Mesothelial cell of epicardium (in vitro differentiated cells): ENCODE measurements at regions not wholly inside any gene's neighbourhood (a gene's known extent, or its start where the extent isn't known, plus 50 kb on each side); places are given as distances from the start of the nearest gene placed in this dataset.

Experiments
- DNase-seq, 2 experiments: peaks; one replicate each; pipeline ENCODE4 v3.0.0; 2021; ENCODE audit warnings: low spot score in 2 of 2; ENCODE audit not compliant: unreplicated experiment in 2 of 2
- H3K27ac Mint-ChIP-seq: 2 replicates; pipeline ENCODE4 v1.8.0; 2021; ENCODE audit warnings: mixed read lengths
- H3K27me3 Mint-ChIP-seq: 2 replicates; pipeline ENCODE4 v1.8.0; 2021; ENCODE audit warnings: low read depth, mixed read lengths
- H3K36me3 Mint-ChIP-seq: 2 replicates; pipeline ENCODE4 v1.8.0; 2021; ENCODE audit warnings: mixed read lengths
- H3K4me1 Mint-ChIP-seq: 2 replicates; pipeline ENCODE4 v1.8.0; 2021; ENCODE audit warnings: mixed read lengths
- H3K4me3 Mint-ChIP-seq: 2 replicates; pipeline ENCODE4 v1.8.0; 2021; ENCODE audit warnings: mild to moderate bottlenecking, moderate library complexity, mixed read lengths
- H3K9me3 Mint-ChIP-seq: 2 replicates; pipeline ENCODE4 v1.8.0; 2021; ENCODE audit warnings: mixed read lengths
- TF ChIP-seq, protein P1 (sequence below): fragments of 200-600 bp; sonication (generic); IDR thresholded peaks from one replicate; pipeline ENCODE4 v1.5.0; 2021; ENCODE audit warnings: antibody characterized with exemption; ENCODE audit not compliant: unreplicated experiment

- DNase-seq = no peak
- Mint-ChIP-seq H3K9me3 (no peaks in the 10 kb centered on the region), H3K4me1 (no peaks in the 10 kb centered on the region), H3K27ac (no peak overlapping the region), H3K4me3 (no peak overlapping the region), H3K27me3 (no peaks in the 10 kb centered on the region), H3K36me3 (no peaks in the 10 kb centered on the region)
- TF ChIP-seq, protein P1, sequence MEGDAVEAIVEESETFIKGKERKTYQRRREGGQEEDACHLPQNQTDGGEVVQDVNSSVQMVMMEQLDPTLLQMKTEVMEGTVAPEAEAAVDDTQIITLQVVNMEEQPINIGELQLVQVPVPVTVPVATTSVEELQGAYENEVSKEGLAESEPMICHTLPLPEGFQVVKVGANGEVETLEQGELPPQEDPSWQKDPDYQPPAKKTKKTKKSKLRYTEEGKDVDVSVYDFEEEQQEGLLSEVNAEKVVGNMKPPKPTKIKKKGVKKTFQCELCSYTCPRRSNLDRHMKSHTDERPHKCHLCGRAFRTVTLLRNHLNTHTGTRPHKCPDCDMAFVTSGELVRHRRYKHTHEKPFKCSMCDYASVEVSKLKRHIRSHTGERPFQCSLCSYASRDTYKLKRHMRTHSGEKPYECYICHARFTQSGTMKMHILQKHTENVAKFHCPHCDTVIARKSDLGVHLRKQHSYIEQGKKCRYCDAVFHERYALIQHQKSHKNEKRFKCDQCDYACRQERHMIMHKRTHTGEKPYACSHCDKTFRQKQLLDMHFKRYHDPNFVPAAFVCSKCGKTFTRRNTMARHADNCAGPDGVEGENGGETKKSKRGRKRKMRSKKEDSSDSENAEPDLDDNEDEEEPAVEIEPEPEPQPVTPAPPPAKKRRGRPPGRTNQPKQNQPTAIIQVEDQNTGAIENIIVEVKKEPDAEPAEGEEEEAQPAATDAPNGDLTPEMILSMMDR = no peak
These were observed 185.8 kb upstream of the NREP start for GRCh38 chr5:111942661-111943401.

- no peak overlapping the region for H3K4me3 Mint-ChIP-seq
- no peak for DNase-seq
- H3K27me3 Mint-ChIP-seq = no peaks in the 10 kb centered on the region
- H3K36me3 Mint-ChIP-seq = no peaks in the 10 kb centered on the region
- no peaks in the 10 kb centered on the region for H3K4me1 Mint-ChIP-seq
- H3K9me3 Mint-ChIP-seq = no peaks in the 10 kb centered on the region
- TF ChIP-seq, protein P1 = no peak
- no peak overlapping the region for H3K27ac Mint-ChIP-seq
These were observed 185.2 kb upstream of the NREP start for GRCh38 chr5:111942201-111942600.

DNA sequence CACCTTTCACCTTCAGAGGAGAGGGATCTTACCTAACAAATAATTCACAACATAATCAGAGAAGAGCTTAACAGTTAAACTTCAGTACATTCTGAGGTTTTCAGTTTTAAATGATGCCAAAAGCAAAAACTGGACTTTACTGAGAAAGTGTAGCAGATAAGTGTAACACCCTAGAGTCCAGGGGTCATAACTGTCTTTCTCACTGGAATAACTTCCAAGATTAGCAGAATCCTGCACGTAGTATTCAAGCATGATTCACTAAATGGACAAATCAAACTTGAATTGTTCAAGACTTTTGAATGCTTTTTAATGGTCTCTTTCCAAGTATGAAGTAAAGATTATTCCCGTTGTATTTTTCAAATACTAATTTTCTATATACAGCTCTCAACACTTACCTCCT lies 180.1 kb upstream of the NREP start:
- peaks cover 6% of the 10 kb centered on the region for H3K4me1 Mint-ChIP-seq

DNA sequence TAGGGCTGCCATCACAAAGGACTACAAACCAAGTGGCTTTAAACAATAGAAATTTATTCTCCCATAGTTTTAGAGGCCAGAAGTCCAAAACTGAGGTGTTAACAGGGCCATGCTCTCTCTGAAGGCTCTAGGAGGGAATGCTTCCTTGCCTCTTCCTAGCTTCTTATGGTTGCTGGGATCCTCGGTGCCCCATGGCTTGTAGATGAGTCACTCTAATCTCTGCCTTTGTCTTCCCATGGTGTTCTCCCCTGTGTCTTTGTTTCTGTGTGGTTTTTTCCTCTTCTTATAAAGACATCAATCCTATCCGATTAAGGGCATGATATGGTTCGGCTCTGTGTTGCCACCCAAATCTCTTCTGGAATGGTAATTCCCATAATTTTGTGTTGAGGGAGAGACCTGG lies 178.8 kb upstream of the NREP start:
- H3K4me3 Mint-ChIP-seq = no peak overlapping the region
- no peak overlapping the region for H3K27ac Mint-ChIP-seq
- no peaks in the 10 kb centered on the region for H3K9me3 Mint-ChIP-seq
- TF ChIP-seq, protein P1 = no peak
- no peak for DNase-seq
- H3K27me3 Mint-ChIP-seq = no peaks in the 10 kb centered on the region
- H3K4me1 Mint-ChIP-seq = peaks cover 6% of the 10 kb centered on the region
- H3K36me3 Mint-ChIP-seq = no peaks in the 10 kb centered on the region

More for the DNA sequence above, 180.1 kb upstream of the NREP start:
- no peak for DNase-seq
- no peak overlapping the region for H3K27ac Mint-ChIP-seq
- H3K36me3 Mint-ChIP-seq = no peaks in the 10 kb centered on the region
- H3K9me3 Mint-ChIP-seq = no peaks in the 10 kb centered on the region
- no peak overlapping the region for H3K4me3 Mint-ChIP-seq
- H3K27me3 Mint-ChIP-seq = no peaks in the 10 kb centered on the region
- TF ChIP-seq, protein P1 = no peak

- TF ChIP-seq, protein P1 = no peak
- H3K4me1 Mint-ChIP-seq = peaks cover 6% of the 10 kb centered on the region
- H3K27me3 Mint-ChIP-seq = no peaks in the 10 kb centered on the region
- no peak for DNase-seq
- H3K9me3 Mint-ChIP-seq = no peaks in the 10 kb centered on the region
- no peak overlapping the region for H3K4me3 Mint-ChIP-seq
- H3K27ac Mint-ChIP-seq = no peak overlapping the region
- no peaks in the 10 kb centered on the region for H3K36me3 Mint-ChIP-seq
These were observed 178.0 kb upstream of the NREP start for GRCh38 chr5:111935009-111935408.
